OCI-LY7 (cell line): ENCODE measurements at regions not wholly inside any gene's neighbourhood (a gene's known extent, or its start where the extent isn't known, plus 50 kb on each side); places are given as distances from the start of the nearest gene placed in this dataset.

Experiments
- BruUV-seq: library from RNA; stranded (reverse); fragments of 400-500 nt; replicated peaks from 2 replicates; lab custom pipeline; 2021; lab: Mats Ljungman, UMichigan
- CTCF ChIA-PET: fragments of 300-600 bp; sonication (Branson Sonifier 250); formaldehyde crosslinking; loops from one replicate; lab custom pipeline; 2022; ENCODE audit warnings: antibody characterized with exemption; ENCODE audit not compliant: unreplicated experiment; lab: Charles Lee
- POLR2A ChIA-PET: fragments of 300-600 bp; sonication (Branson Sonifier 250); formaldehyde crosslinking; loops from one replicate; lab custom pipeline; 2022; ENCODE audit warnings: antibody characterized with exemption; lab: Charles Lee
- DNase-seq: peaks from one replicate; pipeline ENCODE4 v3.0.0-alpha.2; 2015; ENCODE audit warnings: low spot score
- H2AFZ ChIP-seq: fragments of 200-600 bp; sonication (generic), shearing (Covaris generic); 2 replicates; pipeline ENCODE4 v1.6.1; 2014; ENCODE audit warnings: mild to moderate bottlenecking, antibody characterized with exemption, low read length, moderate library complexity
- H3K27ac ChIP-seq: fragments of 200-600 bp; sonication (generic); 2 replicates; pipeline ENCODE4 v1.5.1; 2014; ENCODE audit warnings: mixed run types, low read depth, mild to moderate bottlenecking, moderate library complexity, low read length, inconsistent platforms; ENCODE audit not compliant: poor library complexity, severe bottlenecking
- H3K36me3 ChIP-seq: fragments of 200-600 bp; sonication (generic); 2 replicates; pipeline ENCODE4 v1.6.1; 2014; ENCODE audit warnings: mild to moderate bottlenecking, antibody characterized with exemption, low read length, moderate library complexity, mixed read lengths; ENCODE audit not compliant: insufficient read depth
- H3K4me1 ChIP-seq: fragments of 200-600 bp; sonication (generic); 2 replicates; pipeline ENCODE4 v1.5.1; 2014; ENCODE audit warnings: mild to moderate bottlenecking, low read length; ENCODE audit not compliant: insufficient read depth, poor library complexity, severe bottlenecking
- H3K4me2 ChIP-seq: fragments of 200-600 bp; sonication (generic); 2 replicates; pipeline ENCODE4 v1.6.1; 2014; ENCODE audit warnings: mild to moderate bottlenecking, low read length
- H3K4me3 ChIP-seq: fragments of 200-600 bp; sonication (generic); 2 replicates; pipeline ENCODE4 v1.5.1; 2014; ENCODE audit warnings: mild to moderate bottlenecking, low read depth, low read length; ENCODE audit not compliant: poor library complexity, severe bottlenecking
- H3K79me2 ChIP-seq: fragments of 200-600 bp; sonication (generic); 2 replicates; pipeline ENCODE4 v1.6.1; 2016; ENCODE audit warnings: low read depth, mild to moderate bottlenecking, low read length, moderate library complexity, mixed read lengths; ENCODE audit not compliant: insufficient read depth
- H3K9me2 ChIP-seq: fragments of 200-600 bp; sonication (generic); 2 replicates; pipeline ENCODE4 v1.6.1; 2016; ENCODE audit warnings: mild to moderate bottlenecking, low read length, mixed read lengths; ENCODE audit not compliant: insufficient read depth
- H3K9me3 ChIP-seq: fragments of 200-600 bp; sonication (generic); 2 replicates; pipeline ENCODE4 v1.6.1; 2014; ENCODE audit warnings: mild to moderate bottlenecking, mixed run types, low read length, mixed read lengths
- H4K20me1 ChIP-seq: fragments of 200-600 bp; sonication (generic); 2 replicates; pipeline ENCODE4 v1.6.1; 2014; ENCODE audit warnings: mild to moderate bottlenecking, antibody characterized with exemption, low read length, moderate library complexity, mixed read lengths; ENCODE audit not compliant: insufficient read depth
- EZH2phosphoT487 ChIP-seq: fragments of 200-600 bp; sonication (generic); IDR thresholded peaks from 2 replicates; pipeline ENCODE4 v1.6.1; 2018; ENCODE audit warnings: low read depth, borderline replicate concordance, mild to moderate bottlenecking, mixed run types, antibody characterized with exemption, low read length, moderate library complexity, mixed read lengths
- intact Hi-C: fragments of 100-400 bp; cut with micrococcal nuclease; formaldehyde crosslinking; loops from one replicate; pipeline ENCODE4 v1.10.0; 2022; ENCODE audit not compliant: unreplicated experiment
- TF ChIP-seq, protein P1 (sequence below): fragments of 200-600 bp; sonication (generic); conservative IDR thresholded peaks from 2 replicates; pipeline ENCODE4 v1.5.1; 2014; ENCODE audit warnings: mild to moderate bottlenecking, antibody characterized with exemption, low read length, moderate library complexity, mixed read lengths

DNA sequence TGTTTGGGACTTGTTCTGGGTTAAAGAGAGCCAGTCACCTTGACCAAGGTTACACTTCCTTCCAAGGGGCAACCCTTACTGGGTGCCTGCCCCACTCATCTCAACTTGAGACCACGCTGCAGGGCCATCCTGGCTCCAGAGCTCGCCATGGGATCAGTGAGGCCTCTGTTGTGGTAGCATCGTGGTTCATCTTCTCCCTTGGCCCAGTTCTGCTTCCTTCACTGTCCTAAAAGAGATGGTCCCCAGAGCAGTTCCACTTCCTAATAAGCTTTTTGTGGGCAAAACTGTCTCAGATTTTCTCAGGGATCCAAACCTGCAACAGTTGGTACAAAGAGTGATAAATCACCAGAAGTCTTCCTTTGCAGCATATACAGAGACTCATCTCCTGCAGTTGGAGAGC is 165.9 kb upstream of the TMEM260 start:
- no TSS peak for BruUV-seq
- Histone ChIP-seq H3K4me2 (no peak overlapping the region), H3K27ac (no peak overlapping the region), H3K9me3 (no peaks in the 10 kb centered on the region), H3K4me1 (no peaks in the 10 kb centered on the region), H4K20me1 (no peaks in the 10 kb centered on the region), H2AFZ (no peak overlapping the region), H3K36me3 (no peaks in the 10 kb centered on the region), H3K9me2 (no peaks in the 10 kb centered on the region), H3K4me3 (no peak overlapping the region), H3K79me2 (no peaks in the 10 kb centered on the region)
- CTCF ChIA-PET, result no interaction called here
- intact Hi-C loops, result no loop called here
- no peak for DNase-seq
- POLR2A ChIA-PET, result no interaction called here
- TF ChIP-seq, protein P1, sequence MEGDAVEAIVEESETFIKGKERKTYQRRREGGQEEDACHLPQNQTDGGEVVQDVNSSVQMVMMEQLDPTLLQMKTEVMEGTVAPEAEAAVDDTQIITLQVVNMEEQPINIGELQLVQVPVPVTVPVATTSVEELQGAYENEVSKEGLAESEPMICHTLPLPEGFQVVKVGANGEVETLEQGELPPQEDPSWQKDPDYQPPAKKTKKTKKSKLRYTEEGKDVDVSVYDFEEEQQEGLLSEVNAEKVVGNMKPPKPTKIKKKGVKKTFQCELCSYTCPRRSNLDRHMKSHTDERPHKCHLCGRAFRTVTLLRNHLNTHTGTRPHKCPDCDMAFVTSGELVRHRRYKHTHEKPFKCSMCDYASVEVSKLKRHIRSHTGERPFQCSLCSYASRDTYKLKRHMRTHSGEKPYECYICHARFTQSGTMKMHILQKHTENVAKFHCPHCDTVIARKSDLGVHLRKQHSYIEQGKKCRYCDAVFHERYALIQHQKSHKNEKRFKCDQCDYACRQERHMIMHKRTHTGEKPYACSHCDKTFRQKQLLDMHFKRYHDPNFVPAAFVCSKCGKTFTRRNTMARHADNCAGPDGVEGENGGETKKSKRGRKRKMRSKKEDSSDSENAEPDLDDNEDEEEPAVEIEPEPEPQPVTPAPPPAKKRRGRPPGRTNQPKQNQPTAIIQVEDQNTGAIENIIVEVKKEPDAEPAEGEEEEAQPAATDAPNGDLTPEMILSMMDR, result no peak
- TF ChIP-seq EZH2phosphoT487, result no peak

GRCh38 chr14:56414236-56414635 is 165.4 kb upstream of the TMEM260 start:
- TF ChIP-seq, protein P1, result no peak
- TF ChIP-seq EZH2phosphoT487, result no peak
- CTCF ChIA-PET, result no interaction called here
- Histone ChIP-seq H3K27ac (no peak overlapping the region), H3K4me3 (no peak overlapping the region), H3K36me3 (no peaks in the 10 kb centered on the region), H3K4me1 (no peaks in the 10 kb centered on the region), H2AFZ (no peak overlapping the region), H3K79me2 (no peaks in the 10 kb centered on the region), H3K9me3 (no peaks in the 10 kb centered on the region), H4K20me1 (no peaks in the 10 kb centered on the region), H3K4me2 (no peak overlapping the region), H3K9me2 (no peaks in the 10 kb centered on the region)
- DNase-seq, result no peak
- intact Hi-C loops, result no loop called here
- POLR2A ChIA-PET, result no interaction called here
- no TSS peak for BruUV-seq

GRCh38 chr14:56416213-56416612 is 163.4 kb upstream of the TMEM260 start:
- H2AFZ ChIP-seq, result no peak overlapping the region
- no peak overlapping the region for H3K27ac ChIP-seq
- no peaks in the 10 kb centered on the region for H3K36me3 ChIP-seq
- H3K4me3 ChIP-seq, result no peak overlapping the region
- H3K9me3 ChIP-seq, result no peaks in the 10 kb centered on the region
- no peaks in the 10 kb centered on the region for H4K20me1 ChIP-seq
- POLR2A ChIA-PET, result interaction anchor here (0.7 kb wide), 1 partner anchor 113 kb away, joined by 3 read pairs; no protein-coding TSS in a partner anchor
- H3K9me2 ChIP-seq, result no peaks in the 10 kb centered on the region
- TF ChIP-seq, protein P1, result no peak
- TF ChIP-seq EZH2phosphoT487, result no peak
- CTCF ChIA-PET, result no interaction called here
- intact Hi-C loops, result no loop called here
- BruUV-seq, result no TSS peak
- H3K4me2 ChIP-seq, result no peak overlapping the region
- no peak for DNase-seq
- H3K79me2 ChIP-seq, result no peaks in the 10 kb centered on the region
- H3K4me1 ChIP-seq, result no peaks in the 10 kb centered on the region
